ENCODE measurements at regions not wholly inside any gene's neighbourhood (a gene's known extent, or its start where the extent isn't known, plus 50 kb on each side); places are given as distances from the start of the nearest gene placed in this dataset.

GRCh38 chr16:13781169-13781564 lies 138.8 kb upstream of the ERCC4 start:
- intact Hi-C loops (cut with DNase I) = no loop called here
- TF ChIP-seq POLR2A (IDR thresholded peaks at IDR 0.05) (no peak), EP300 (IDR thresholded peaks at IDR 0.05) (no peak), CTCF (IDR thresholded peaks at IDR 0.05) (no peak), POLR2AphosphoS5 (IDR thresholded peaks at IDR 0.05) (no peak)
- Histone ChIP-seq H3K27ac (no peak overlapping the region), H3K9me3 (peaks cover 0 to 7% (median under 1%) of the 10 kb centered on the region in 4 donors), H3K36me3 (no peaks in the 10 kb centered on the region), H3K4me3 (no peak overlapping the region), H3K27me3 (no peaks in the 10 kb centered on the region), H3K4me1 (no peaks in the 10 kb centered on the region)
- no peak for DNase-seq
- 84 to 85% methylated on average over 7 of the region's 7 CpGs for WGBS, 2 donors

- intact Hi-C loops (cut with DNase I) = no loop called here
- H3K27ac ChIP-seq = no peak overlapping the region
- TF ChIP-seq POLR2A (IDR thresholded peaks at IDR 0.05) (no peak), CTCF (IDR thresholded peaks at IDR 0.05) (no peak), POLR2AphosphoS5 (IDR thresholded peaks at IDR 0.05) (no peak), EP300 (IDR thresholded peaks at IDR 0.05) (no peak)
- DNase-seq = no peak
- H3K4me3 ChIP-seq = no peak overlapping the region
- WGBS, 2 donors = 58 to 68% methylated on average over 8 of the region's 8 CpGs
- peaks cover 0 to 3% (median under 1%) of the 10 kb centered on the region in 4 donors for H3K9me3 ChIP-seq
- H3K27me3 ChIP-seq = no peaks in the 10 kb centered on the region
- no peaks in the 10 kb centered on the region for H3K36me3 ChIP-seq
- H3K4me1 ChIP-seq = no peaks in the 10 kb centered on the region
These were observed 138.2 kb upstream of the ERCC4 start for GRCh38 chr16:13781575-13782338.

- no peak for DNase-seq
- no peaks in the 10 kb centered on the region for H3K9me3 ChIP-seq
- no peaks in the 10 kb centered on the region for H3K27me3 ChIP-seq
- peaks cover 0 to 25% (median 19%) of the 10 kb centered on the region in 4 donors for H3K4me1 ChIP-seq
- WGBS, 2 donors = 81 to 85% methylated on average over 4 of the region's 4 CpGs
- no peak overlapping the region for H3K27ac ChIP-seq
- H3K4me3 ChIP-seq = no peak overlapping the region
- H3K36me3 ChIP-seq = no peaks in the 10 kb centered on the region
- TF ChIP-seq EP300 (IDR thresholded peaks at IDR 0.05) = no peak
- no peak for TF ChIP-seq CTCF (IDR thresholded peaks at IDR 0.05)
- TF ChIP-seq POLR2A (IDR thresholded peaks at IDR 0.05) = no peak
- intact Hi-C loops (cut with DNase I) = no loop called here
These were observed 128.9 kb upstream of the ERCC4 start for GRCh38 chr16:13791095-13791494.

- Histone ChIP-seq H3K4me3 (no peak overlapping the region), H3K27ac (peak overlapping the region in 1 of 4 donors; percentile 13), H3K36me3 (no peaks in the 10 kb centered on the region), H3K9me3 (no peaks in the 10 kb centered on the region), H3K4me1 (peaks cover 0 to 25% (median 19%) of the 10 kb centered on the region in 4 donors), H3K27me3 (no peaks in the 10 kb centered on the region)
- TF ChIP-seq POLR2AphosphoS5 (IDR thresholded peaks at IDR 0.05) (peak in 3 of 4 donors; percentile 33 to 56 (median 51)), EP300 (IDR thresholded peaks at IDR 0.05) (no peak)
- 41 to 45% methylated on average over 3 of the region's 3 CpGs for WGBS, 2 donors
- intact Hi-C loops (cut with DNase I) = no loop called here
- DNase-seq = peak; percentile 62
These were observed 126.0 kb upstream of the ERCC4 start for GRCh38 chr16:13793841-13794409.

GRCh38 chr16:13795131-13795530 lies 124.8 kb upstream of the ERCC4 start:
- H3K4me1 ChIP-seq = peaks cover 0 to 25% (median 19%) of the 10 kb centered on the region in 4 donors
- TF ChIP-seq POLR2AphosphoS5 (IDR thresholded peaks at IDR 0.05) (no peak), EP300 (IDR thresholded peaks at IDR 0.05) (no peak), CTCF (IDR thresholded peaks at IDR 0.05) (no peak), POLR2A (IDR thresholded peaks at IDR 0.05) (no peak)
- DNase-seq = no peak
- intact Hi-C loops (cut with DNase I) = no loop called here
- WGBS, 2 donors = 66 to 85% methylated on average over 3 of the region's 3 CpGs
- no peaks in the 10 kb centered on the region for H3K36me3 ChIP-seq
- no peaks in the 10 kb centered on the region for H3K9me3 ChIP-seq
- no peak overlapping the region for H3K27ac ChIP-seq
- H3K27me3 ChIP-seq = no peaks in the 10 kb centered on the region
- H3K4me3 ChIP-seq = no peak overlapping the region

All from sigmoid colon (tissue), 6 donors.